HUES6 (cell line): ENCODE measurements at regions not wholly inside any gene's neighbourhood (a gene's known extent, or its start where the extent isn't known, plus 50 kb on each side); places are given as distances from the start of the nearest gene placed in this dataset.

ENCODE experiments used
- H3K27ac ChIP-seq: 2 replicates; pipeline ENCODE4 v1.7.0; 2013; ENCODE audit warnings: low read depth, mild to moderate bottlenecking, low read length, inconsistent platforms
- H3K27me3 ChIP-seq: 2 replicates; pipeline ENCODE4 v1.6.1; 2013; ENCODE audit warnings: low read length; ENCODE audit not compliant: control insufficient read depth, insufficient read depth
- H3K36me3 ChIP-seq: 2 replicates; pipeline ENCODE4 v1.6.1; 2013; ENCODE audit warnings: low read length; ENCODE audit not compliant: control insufficient read depth, insufficient read depth
- H3K4me1 ChIP-seq: 2 replicates; pipeline ENCODE4 v1.6.1; 2013; ENCODE audit warnings: low read length; ENCODE audit not compliant: control insufficient read depth, insufficient read depth
- H3K4me3 ChIP-seq: 2 replicates; pipeline ENCODE4 v1.5.1; 2013; ENCODE audit warnings: low read depth, low read length
- H3K9ac ChIP-seq: one replicate; pipeline ENCODE4 v1.6.1; 2013; ENCODE audit warnings: mild to moderate bottlenecking, low read length
- H3K9me3 ChIP-seq: 2 replicates; pipeline ENCODE4 v1.6.1; 2013; ENCODE audit warnings: low read depth, low read length; ENCODE audit not compliant: control insufficient read depth, insufficient read depth

- no peaks in the 10 kb centered on the region for H3K9me3 ChIP-seq
- no peaks in the 10 kb centered on the region for H3K27me3 ChIP-seq
- H3K4me1 ChIP-seq, result peaks cover 7% of the 10 kb centered on the region
- H3K9ac ChIP-seq, result no peak overlapping the region
- no peak overlapping the region for H3K4me3 ChIP-seq
- no peaks in the 10 kb centered on the region for H3K36me3 ChIP-seq
- no peak overlapping the region for H3K27ac ChIP-seq
These were observed 336.7 kb upstream of the ZFHX3 start for GRCh38 chr16:73384506-73385089.

GRCh38 chr16:73383988-73384365 lies 336.0 kb upstream of the ZFHX3 start:
- no peaks in the 10 kb centered on the region for H3K36me3 ChIP-seq
- H3K9ac ChIP-seq, result no peak overlapping the region
- no peaks in the 10 kb centered on the region for H3K27me3 ChIP-seq
- H3K9me3 ChIP-seq, result no peaks in the 10 kb centered on the region
- H3K4me1 ChIP-seq, result peaks cover 7% of the 10 kb centered on the region
- H3K27ac ChIP-seq, result no peak overlapping the region
- H3K4me3 ChIP-seq, result no peak overlapping the region

- no peaks in the 10 kb centered on the region for H3K9me3 ChIP-seq
- no peaks in the 10 kb centered on the region for H3K27me3 ChIP-seq
- H3K9ac ChIP-seq, result no peak overlapping the region
- no peaks in the 10 kb centered on the region for H3K36me3 ChIP-seq
- no peak overlapping the region for H3K27ac ChIP-seq
- no peak overlapping the region for H3K4me3 ChIP-seq
- peaks cover 7% of the 10 kb centered on the region for H3K4me1 ChIP-seq
These were observed 335.5 kb upstream of the ZFHX3 start for GRCh38 chr16:73383195-73383987.

GRCh38 chr16:73378471-73378870 lies 330.5 kb upstream of the ZFHX3 start:
- no peaks in the 10 kb centered on the region for H3K36me3 ChIP-seq
- H3K27ac ChIP-seq, result no peak overlapping the region
- H3K4me3 ChIP-seq, result no peak overlapping the region
- H3K9ac ChIP-seq, result no peak overlapping the region
- H3K27me3 ChIP-seq, result no peaks in the 10 kb centered on the region
- H3K9me3 ChIP-seq, result no peaks in the 10 kb centered on the region
- peaks cover 7% of the 10 kb centered on the region for H3K4me1 ChIP-seq

GRCh38 chr16:73371584-73372319 lies 323.8 kb upstream of the ZFHX3 start:
- no peak overlapping the region for H3K4me3 ChIP-seq
- no peaks in the 10 kb centered on the region for H3K36me3 ChIP-seq
- H3K4me1 ChIP-seq, result no peaks in the 10 kb centered on the region
- H3K27ac ChIP-seq, result no peak overlapping the region
- H3K9me3 ChIP-seq, result no peaks in the 10 kb centered on the region
- H3K27me3 ChIP-seq, result no peaks in the 10 kb centered on the region
- H3K9ac ChIP-seq, result no peak overlapping the region

GRCh38 chr16:73369851-73370250 lies 321.9 kb upstream of the ZFHX3 start:
- Histone ChIP-seq H3K4me1 (no peaks in the 10 kb centered on the region), H3K9ac (no peak overlapping the region), H3K27me3 (no peaks in the 10 kb centered on the region), H3K9me3 (no peaks in the 10 kb centered on the region), H3K36me3 (no peaks in the 10 kb centered on the region), H3K27ac (no peak overlapping the region), H3K4me3 (no peak overlapping the region)

GRCh38 chr16:73368715-73369114 lies 320.8 kb upstream of the ZFHX3 start:
- no peak overlapping the region for H3K9ac ChIP-seq
- H3K4me3 ChIP-seq, result no peak overlapping the region
- H3K36me3 ChIP-seq, result no peaks in the 10 kb centered on the region
- no peaks in the 10 kb centered on the region for H3K9me3 ChIP-seq
- H3K27ac ChIP-seq, result no peak overlapping the region
- H3K27me3 ChIP-seq, result no peaks in the 10 kb centered on the region
- no peaks in the 10 kb centered on the region for H3K4me1 ChIP-seq

GRCh38 chr16:73365016-73365551 lies 317.2 kb upstream of the ZFHX3 start:
- Histone ChIP-seq H3K9ac (no peak overlapping the region), H3K36me3 (no peaks in the 10 kb centered on the region), H3K4me3 (no peak overlapping the region), H3K27ac (no peak overlapping the region), H3K4me1 (no peaks in the 10 kb centered on the region), H3K27me3 (no peaks in the 10 kb centered on the region), H3K9me3 (no peaks in the 10 kb centered on the region)

- no peak overlapping the region for H3K27ac ChIP-seq
- H3K36me3 ChIP-seq, result no peaks in the 10 kb centered on the region
These were observed 316.5 kb upstream of the ZFHX3 start for GRCh38 chr16:73364413-73364812.

GRCh38 chr16:73361061-73361460 lies 313.1 kb upstream of the ZFHX3 start:
- H3K4me1 ChIP-seq, result peaks cover 8% of the 10 kb centered on the region; the same call in 1 of the 2 replicates
- no peak overlapping the region for H3K27ac ChIP-seq
- no peak overlapping the region for H3K4me3 ChIP-seq
- no peak overlapping the region for H3K9ac ChIP-seq
- no peaks in the 10 kb centered on the region for H3K27me3 ChIP-seq
- no peaks in the 10 kb centered on the region for H3K36me3 ChIP-seq
- H3K9me3 ChIP-seq, result no peaks in the 10 kb centered on the region

More at GRCh38 chr16:73364413-73364812, 316.5 kb upstream of the ZFHX3 start:
- Histone ChIP-seq H3K4me3 (no peak overlapping the region), H3K4me1 (no peaks in the 10 kb centered on the region), H3K9ac (no peak overlapping the region), H3K27me3 (no peaks in the 10 kb centered on the region), H3K9me3 (no peaks in the 10 kb centered on the region)
